AG04449 (cell line): ENCODE measurements at regions not wholly inside any gene's neighbourhood (a gene's known extent, or its start where the extent isn't known, plus 50 kb on each side); places are given as distances from the start of the nearest gene placed in this dataset.

Experiments
- CTCF ChIA-PET: fragments of 350-600 bp; formaldehyde crosslinking; extraction: SDS; loops from one replicate; lab custom pipeline; 2021; ENCODE audit warnings: antibody characterized with exemption; lab: Yijun Ruan, JAX
- POLR2A ChIA-PET: fragments of 400-600, 350-600 bp; formaldehyde crosslinking; extraction: SDS; loops from one replicate; lab custom pipeline; 2020; ENCODE audit warnings: antibody characterized with exemption, inconsistent platforms; lab: Yijun Ruan, JAX
- DNase-seq: peaks from one replicate; pipeline ENCODE4 v3.0.0-alpha.2; 2010; ENCODE audit warnings: low read depth, low spot score
- H3K4me3 ChIP-seq: 2 replicates; pipeline ENCODE4 v1.5.1; 2011; ENCODE audit warnings: low read depth, mild to moderate bottlenecking, control low read depth, low read length
- TF ChIP-seq, protein P1 (sequence below): IDR thresholded peaks from one replicate; pipeline ENCODE4 v1.5.1; 2011; ENCODE audit warnings: mild to moderate bottlenecking, moderate library complexity, low read length, control low read depth, inconsistent platforms; ENCODE audit not compliant: insufficient read depth; ENCODE audit errors: missing control alignments

DNA sequence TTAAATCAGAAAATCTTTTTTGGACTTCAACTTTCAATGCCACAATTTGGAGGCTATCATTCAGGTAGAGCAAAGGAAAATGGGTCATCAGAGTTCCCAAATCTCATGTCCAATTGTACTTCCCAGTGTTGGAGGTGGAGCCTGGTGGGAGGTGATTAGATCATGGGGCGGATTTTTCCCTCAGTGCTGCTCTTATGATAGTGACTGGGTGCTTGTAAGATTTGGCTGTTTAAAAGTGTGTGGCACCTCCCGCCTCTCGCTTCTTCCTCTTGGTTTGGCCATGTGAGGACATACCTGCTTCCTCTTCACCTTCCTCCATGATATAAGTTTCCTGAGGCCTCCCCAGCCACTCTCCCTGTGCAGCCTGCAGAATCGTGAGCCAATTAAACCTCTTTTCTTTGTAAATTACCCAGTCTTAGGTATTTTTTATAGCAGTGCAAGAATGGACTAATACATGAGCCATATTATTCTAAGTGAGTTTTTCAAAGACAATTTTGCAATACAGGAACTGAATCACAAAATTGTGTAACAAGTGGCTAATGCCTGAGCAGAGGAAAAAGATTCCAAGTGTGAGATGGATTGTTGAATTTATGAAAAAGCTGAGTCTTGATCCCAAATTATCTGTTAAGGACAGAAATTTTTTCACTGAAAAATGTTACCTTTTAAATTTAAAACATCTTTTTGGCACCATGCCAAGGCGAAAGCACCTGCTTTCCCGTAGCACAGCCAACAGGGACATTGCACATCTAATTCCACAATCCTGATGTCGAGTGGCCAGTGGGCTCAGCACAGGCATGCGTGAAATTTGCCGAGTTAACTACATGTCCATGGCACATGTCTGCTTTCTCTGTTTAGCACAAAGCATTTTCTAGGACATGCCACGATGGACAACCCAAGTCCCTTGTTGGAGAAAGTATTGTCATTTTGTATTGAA lies 150.9 kb downstream of the COL6A3 start:
- POLR2A ChIA-PET = interaction anchor here (1.8 kb wide), 1 partner anchor 19 kb away, joined by 6 read pairs; no protein-coding TSS in a partner anchor
- CTCF ChIA-PET = interaction anchor here (1.0 kb wide), 1 partner anchor 9 kb away, joined by 3 read pairs; no protein-coding TSS in a partner anchor
- peak; percentile 70 for DNase-seq
- H3K4me3 ChIP-seq = no peak overlapping the region
- TF ChIP-seq, protein P1, sequence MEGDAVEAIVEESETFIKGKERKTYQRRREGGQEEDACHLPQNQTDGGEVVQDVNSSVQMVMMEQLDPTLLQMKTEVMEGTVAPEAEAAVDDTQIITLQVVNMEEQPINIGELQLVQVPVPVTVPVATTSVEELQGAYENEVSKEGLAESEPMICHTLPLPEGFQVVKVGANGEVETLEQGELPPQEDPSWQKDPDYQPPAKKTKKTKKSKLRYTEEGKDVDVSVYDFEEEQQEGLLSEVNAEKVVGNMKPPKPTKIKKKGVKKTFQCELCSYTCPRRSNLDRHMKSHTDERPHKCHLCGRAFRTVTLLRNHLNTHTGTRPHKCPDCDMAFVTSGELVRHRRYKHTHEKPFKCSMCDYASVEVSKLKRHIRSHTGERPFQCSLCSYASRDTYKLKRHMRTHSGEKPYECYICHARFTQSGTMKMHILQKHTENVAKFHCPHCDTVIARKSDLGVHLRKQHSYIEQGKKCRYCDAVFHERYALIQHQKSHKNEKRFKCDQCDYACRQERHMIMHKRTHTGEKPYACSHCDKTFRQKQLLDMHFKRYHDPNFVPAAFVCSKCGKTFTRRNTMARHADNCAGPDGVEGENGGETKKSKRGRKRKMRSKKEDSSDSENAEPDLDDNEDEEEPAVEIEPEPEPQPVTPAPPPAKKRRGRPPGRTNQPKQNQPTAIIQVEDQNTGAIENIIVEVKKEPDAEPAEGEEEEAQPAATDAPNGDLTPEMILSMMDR = no peak

DNA sequence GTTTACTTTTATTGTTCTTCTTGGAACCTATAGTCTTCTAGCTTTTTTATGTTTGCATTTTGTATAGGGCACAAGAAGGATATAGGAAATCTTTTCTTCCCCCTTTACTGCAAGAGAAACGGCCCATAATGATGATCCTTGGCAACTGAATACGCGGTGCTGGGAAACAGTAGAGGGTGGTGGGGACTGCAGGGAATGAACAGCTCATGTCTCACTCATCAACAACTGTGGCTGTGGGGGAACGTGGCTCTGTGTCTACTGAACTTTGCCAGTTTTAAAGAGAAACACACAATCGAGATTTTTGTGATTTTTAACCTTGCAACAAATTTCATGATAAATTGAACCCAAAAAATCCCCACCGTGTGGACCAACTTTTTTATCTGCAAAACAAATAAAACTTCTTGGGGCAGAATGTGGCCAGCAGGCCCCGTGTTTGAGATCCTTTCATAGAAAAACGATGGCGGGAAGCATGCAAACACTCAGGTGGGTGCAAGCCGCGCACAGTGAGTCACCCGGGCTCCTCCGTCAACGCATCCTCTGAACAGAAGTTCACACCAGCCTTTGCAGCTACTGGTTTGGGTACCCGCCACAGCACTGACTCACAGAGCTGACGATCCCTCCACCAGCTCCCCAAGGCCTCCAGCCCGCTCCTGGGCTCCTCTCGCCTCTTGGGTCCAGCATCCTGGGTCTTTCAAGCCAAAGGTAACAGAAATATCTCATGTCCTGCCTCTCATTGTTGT lies 149.3 kb downstream of the COL6A3 start:
- POLR2A ChIA-PET = interaction anchor here (1.0 to 1.8 kb wide), 2 partner anchors 17 to 66 kb away, joined by 3 to 6 read pairs; no protein-coding TSS in a partner anchor
- CTCF ChIA-PET = interaction anchor here (0.9 to 1.5 kb wide), 4 partner anchors 8 to 142 kb away, joined by 3 to 6 read pairs (median 4); no protein-coding TSS in a partner anchor

DNA sequence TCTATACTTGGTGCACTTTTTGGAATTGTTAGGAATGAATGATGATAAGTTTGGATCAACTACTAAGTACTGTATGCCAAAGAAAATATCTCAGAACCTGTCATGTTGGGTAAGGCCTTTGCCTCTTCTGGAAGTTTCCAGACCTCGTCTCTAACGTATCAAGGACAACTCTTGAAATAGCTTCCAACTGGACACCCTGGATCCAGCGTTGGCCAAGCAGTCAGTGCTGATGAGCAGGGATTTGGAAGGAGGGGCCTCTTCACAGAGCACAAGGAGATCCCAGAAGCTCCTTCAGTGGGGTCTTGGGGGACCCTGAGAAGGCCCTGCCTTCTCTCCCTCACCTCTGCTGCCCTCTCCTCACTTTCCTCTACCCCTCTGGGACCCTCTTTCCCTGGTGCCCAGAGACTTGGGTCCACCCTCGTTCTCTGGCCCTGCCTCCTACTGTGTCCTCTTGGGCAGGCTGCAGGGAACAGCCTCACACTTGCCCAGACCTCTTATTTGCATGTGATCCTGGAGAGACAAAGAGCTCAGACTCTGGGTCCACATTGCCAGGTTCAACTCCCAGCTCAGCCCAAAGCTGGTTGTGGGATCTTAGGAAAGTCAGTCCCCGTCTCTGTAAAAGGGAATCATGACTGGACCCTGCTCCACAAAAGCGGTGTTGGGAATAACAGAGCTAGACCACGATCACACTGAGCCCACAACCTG lies 145.8 kb downstream of the COL6A3 start:
- POLR2A ChIA-PET = no interaction called here

More for the DNA sequence above, 149.3 kb downstream of the COL6A3 start:
- DNase-seq = no peak
- TF ChIP-seq, protein P1 = no peak
- H3K4me3 ChIP-seq = no peak overlapping the region

DNA sequence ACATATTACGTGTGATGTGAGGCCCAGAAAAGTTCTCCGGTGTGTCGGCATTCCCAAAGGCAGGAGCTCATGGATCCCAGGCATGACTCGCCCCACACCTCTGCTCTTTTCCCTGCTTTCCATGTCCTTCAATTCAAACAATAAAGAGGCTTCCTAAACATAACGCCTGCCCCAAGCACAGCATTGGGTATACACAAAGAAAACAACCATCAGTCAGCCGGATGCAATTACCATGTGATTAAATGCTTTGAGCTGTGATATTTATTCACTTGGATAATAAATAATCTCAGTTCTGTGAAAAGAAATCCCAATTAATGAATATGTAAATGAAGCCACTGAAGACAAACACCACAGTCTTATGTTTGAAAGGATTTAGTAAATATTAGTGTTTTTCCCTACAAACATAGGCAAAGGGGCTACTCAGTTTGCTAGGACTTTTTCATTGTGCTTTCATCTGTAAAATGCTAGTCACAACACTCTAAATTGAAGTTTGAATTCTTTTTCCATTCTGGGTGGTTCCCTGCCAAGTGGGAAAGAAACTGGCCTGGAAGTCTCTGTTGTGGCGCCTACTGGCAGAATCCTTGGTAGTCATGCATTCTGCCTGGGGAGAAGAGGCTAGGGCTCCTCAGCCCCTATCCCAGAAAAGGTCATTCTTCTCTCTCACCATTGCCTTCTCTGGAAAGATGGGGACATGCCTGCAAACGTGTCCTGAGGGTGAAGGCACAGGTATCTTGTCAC lies 144.7 kb downstream of the COL6A3 start:
- CTCF ChIA-PET = interaction anchor here (0.8 to 4.4 kb wide), 7 partner anchors 9 to 141 kb away, joined by 3 to 18 read pairs (median 5); no protein-coding TSS in a partner anchor
- TF ChIP-seq, protein P1 = no peak
- no peak for DNase-seq
- POLR2A ChIA-PET = interaction anchor here (1.8 kb wide), 1 partner anchor 12 kb away, joined by 6 read pairs; no protein-coding TSS in a partner anchor
- no peak overlapping the region for H3K4me3 ChIP-seq

More for the DNA sequence above, 145.8 kb downstream of the COL6A3 start:
- CTCF ChIA-PET = interaction anchor here (1.2 to 4.4 kb wide), 4 partner anchors 8 to 142 kb away, joined by 3 to 18 read pairs (median 6); no protein-coding TSS in a partner anchor
- TF ChIP-seq, protein P1 = no peak
- DNase-seq = no peak
- H3K4me3 ChIP-seq = no peak overlapping the region

DNA sequence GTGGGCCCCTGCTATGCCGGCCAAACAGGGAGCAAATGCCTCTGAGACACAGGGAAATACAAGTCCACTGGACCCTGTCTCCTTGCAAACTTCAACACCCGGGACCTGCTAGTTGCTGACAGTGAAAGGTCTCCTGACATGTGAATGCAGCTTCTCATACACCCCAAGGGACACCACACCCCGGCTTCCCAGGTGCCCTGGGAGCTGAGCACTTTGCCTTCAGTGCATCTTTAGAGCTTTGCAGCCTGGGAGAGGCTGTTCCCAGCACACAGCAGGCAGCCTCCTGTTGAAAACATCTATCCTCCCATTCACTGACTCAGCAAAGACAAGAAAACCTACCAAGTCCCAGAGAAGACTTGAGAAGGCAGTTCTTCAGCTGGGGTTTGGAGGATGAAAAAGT lies 143.4 kb downstream of the COL6A3 start:
- POLR2A ChIA-PET = interaction anchor here (0.6 to 1.8 kb wide), 2 partner anchors 13 to 49 kb away, joined by 3 to 6 read pairs; no protein-coding TSS in a partner anchor
- CTCF ChIA-PET = interaction anchor here (0.8 to 4.4 kb wide), 3 partner anchors 13 to 116 kb away, joined by 3 to 18 read pairs (median 8); no protein-coding TSS in a partner anchor
- H3K4me3 ChIP-seq = no peak overlapping the region
- TF ChIP-seq, protein P1 = no peak
- DNase-seq = no peak
